ENCODE measurements at regions not wholly inside any gene's neighbourhood (a gene's known extent, or its start where the extent isn't known, plus 50 kb on each side); places are given as distances from the start of the nearest gene placed in this dataset.
"Not testable (repeated sequence)": the region's sequence is repeated elsewhere in the genome, so short reads cannot be mapped to it uniquely, and the experiment has no call there.

GRCh38 chr14:37889087-37889486, 293.7 kb downstream of the TTC6 start:
- TF ChIP-seq, protein P1, sequence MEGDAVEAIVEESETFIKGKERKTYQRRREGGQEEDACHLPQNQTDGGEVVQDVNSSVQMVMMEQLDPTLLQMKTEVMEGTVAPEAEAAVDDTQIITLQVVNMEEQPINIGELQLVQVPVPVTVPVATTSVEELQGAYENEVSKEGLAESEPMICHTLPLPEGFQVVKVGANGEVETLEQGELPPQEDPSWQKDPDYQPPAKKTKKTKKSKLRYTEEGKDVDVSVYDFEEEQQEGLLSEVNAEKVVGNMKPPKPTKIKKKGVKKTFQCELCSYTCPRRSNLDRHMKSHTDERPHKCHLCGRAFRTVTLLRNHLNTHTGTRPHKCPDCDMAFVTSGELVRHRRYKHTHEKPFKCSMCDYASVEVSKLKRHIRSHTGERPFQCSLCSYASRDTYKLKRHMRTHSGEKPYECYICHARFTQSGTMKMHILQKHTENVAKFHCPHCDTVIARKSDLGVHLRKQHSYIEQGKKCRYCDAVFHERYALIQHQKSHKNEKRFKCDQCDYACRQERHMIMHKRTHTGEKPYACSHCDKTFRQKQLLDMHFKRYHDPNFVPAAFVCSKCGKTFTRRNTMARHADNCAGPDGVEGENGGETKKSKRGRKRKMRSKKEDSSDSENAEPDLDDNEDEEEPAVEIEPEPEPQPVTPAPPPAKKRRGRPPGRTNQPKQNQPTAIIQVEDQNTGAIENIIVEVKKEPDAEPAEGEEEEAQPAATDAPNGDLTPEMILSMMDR (IDR thresholded peaks at IDR 0.05; ENCODE audit: unreplicated experiment): no peak
- no peaks in the 10 kb centered on the region for H3K4me1 Mint-ChIP-seq (ENCODE audit: insufficient read depth, unreplicated experiment)
- H3K27ac Mint-ChIP-seq (ENCODE audit: low read depth, unreplicated experiment): no peak overlapping the region
- no peak for DNase-seq (ENCODE audit: unreplicated experiment)
- no peaks in the 10 kb centered on the region for H3K36me3 Mint-ChIP-seq (ENCODE audit: insufficient read depth, unreplicated experiment)
- intact Hi-C loops (cut with micrococcal nuclease): no loop called here
- no peak overlapping the region for H3K4me3 Mint-ChIP-seq (ENCODE audit: unreplicated experiment)
- no TSS peak for BruUV-seq (replicated peaks)
- H3K9me3 Mint-ChIP-seq (ENCODE audit: unreplicated experiment): peaks cover 7% of the 10 kb centered on the region
- no peaks in the 10 kb centered on the region for H3K27me3 Mint-ChIP-seq (ENCODE audit: insufficient read depth, unreplicated experiment)
- POLR2A ChIA-PET: interaction anchor here (1.1 kb wide), 1 partner anchor 179 kb away, joined by 3 read pairs; no protein-coding TSS in a partner anchor
- CTCF ChIA-PET: interaction anchor here (0.5 to 2.7 kb wide), 20 partner anchors 9 to 1559 kb away, joined by 3 to 14 read pairs (median 4); no protein-coding TSS in a partner anchor

DNA sequence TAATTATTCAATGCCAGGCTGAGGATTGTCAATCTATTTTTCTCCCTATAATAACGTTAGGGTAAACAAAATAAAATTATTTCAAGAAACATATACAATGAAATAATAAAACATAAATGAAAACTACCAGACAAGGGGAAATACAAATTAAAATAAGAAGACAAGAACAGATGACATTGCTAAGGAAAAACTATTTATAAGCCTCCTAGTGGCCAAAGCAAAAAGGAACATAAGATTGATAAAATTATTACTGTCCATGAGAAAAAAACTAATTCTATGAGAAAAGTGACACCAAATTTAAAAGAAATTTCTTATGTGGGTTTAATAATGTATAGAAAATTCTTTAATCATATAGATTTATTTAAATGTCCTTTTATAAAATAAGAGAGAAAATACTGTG, 294.7 kb downstream of the TTC6 start:
- no peaks in the 10 kb centered on the region for H3K27me3 Mint-ChIP-seq (ENCODE audit: insufficient read depth, unreplicated experiment)
- POLR2A ChIA-PET: interaction anchor here (0.6 kb wide), 1 partner anchor 129 kb away, joined by 3 read pairs; no protein-coding TSS in a partner anchor
- H3K4me1 Mint-ChIP-seq (ENCODE audit: insufficient read depth, unreplicated experiment): no peaks in the 10 kb centered on the region
- TF ChIP-seq, protein P1 (IDR thresholded peaks at IDR 0.05; ENCODE audit: unreplicated experiment): no peak
- DNase-seq (ENCODE audit: unreplicated experiment): no peak
- no peaks in the 10 kb centered on the region for H3K36me3 Mint-ChIP-seq (ENCODE audit: insufficient read depth, unreplicated experiment)
- peaks cover 7% of the 10 kb centered on the region for H3K9me3 Mint-ChIP-seq (ENCODE audit: unreplicated experiment)
- no TSS peak for BruUV-seq (replicated peaks)
- H3K4me3 Mint-ChIP-seq (ENCODE audit: unreplicated experiment): no peak overlapping the region
- intact Hi-C loops (cut with micrococcal nuclease): no loop called here
- H3K27ac Mint-ChIP-seq (ENCODE audit: low read depth, unreplicated experiment): no peak overlapping the region
- CTCF ChIA-PET: interaction anchor here (0.6 to 2.7 kb wide), 8 partner anchors 9 to 1558 kb away, joined by 3 to 14 read pairs (median 3); no protein-coding TSS in a partner anchor

DNA sequence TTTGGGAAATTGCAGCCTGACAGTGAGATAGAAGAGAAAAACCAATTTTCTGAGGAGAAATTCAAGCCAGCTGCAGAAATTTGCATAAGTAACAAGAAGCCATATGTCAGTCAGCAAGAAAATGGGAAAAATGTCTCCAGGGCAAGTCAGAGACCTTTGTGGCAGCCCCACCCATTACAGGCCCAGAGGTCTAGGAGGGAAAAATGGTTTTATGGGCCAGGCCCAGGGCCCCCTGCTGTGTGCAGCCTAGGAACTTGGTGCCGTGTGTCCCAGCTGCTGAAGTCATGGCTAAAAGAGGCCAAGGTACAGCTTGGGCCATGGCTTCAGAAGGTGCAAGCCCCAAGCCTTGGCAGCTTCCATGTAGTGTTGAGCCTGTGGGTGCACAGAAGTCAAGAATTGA, 296.1 kb downstream of the TTC6 start:
- BruUV-seq (replicated peaks); DNase-seq (ENCODE audit: unreplicated experiment); POLR2A ChIA-PET; H3K36me3 Mint-ChIP-seq (ENCODE audit: insufficient read depth, unreplicated experiment); H3K4me1 Mint-ChIP-seq (ENCODE audit: insufficient read depth, unreplicated experiment); H3K27me3 Mint-ChIP-seq (ENCODE audit: insufficient read depth, unreplicated experiment); H3K4me3 Mint-ChIP-seq (ENCODE audit: unreplicated experiment); H3K27ac Mint-ChIP-seq (ENCODE audit: low read depth, unreplicated experiment); H3K9me3 Mint-ChIP-seq (ENCODE audit: unreplicated experiment); intact Hi-C loops (cut with micrococcal nuclease): not testable (repeated sequence)
- CTCF ChIA-PET: interaction anchor here (0.7 to 1.5 kb wide), 2 partner anchors 15 to 17 kb away, joined by 4 to 8 read pairs; no protein-coding TSS in a partner anchor

- no peak overlapping the region for H3K4me3 Mint-ChIP-seq (ENCODE audit: unreplicated experiment)
- TF ChIP-seq, protein P1 (IDR thresholded peaks at IDR 0.05; ENCODE audit: unreplicated experiment): no peak
- ChIA-PET POLR2A (no interaction called here), CTCF (interaction anchor here (2.0 kb wide), 1 partner anchor 10 kb away, joined by 9 read pairs; no protein-coding TSS in a partner anchor)
- intact Hi-C loops (cut with micrococcal nuclease): no loop called here
- H3K4me1 Mint-ChIP-seq (ENCODE audit: insufficient read depth, unreplicated experiment): no peaks in the 10 kb centered on the region
- DNase-seq (ENCODE audit: unreplicated experiment): no peak
- no peaks in the 10 kb centered on the region for H3K36me3 Mint-ChIP-seq (ENCODE audit: insufficient read depth, unreplicated experiment)
- H3K9me3 Mint-ChIP-seq (ENCODE audit: unreplicated experiment): peaks cover 7% of the 10 kb centered on the region
- H3K27ac Mint-ChIP-seq (ENCODE audit: low read depth, unreplicated experiment): no peak overlapping the region
- no TSS peak for BruUV-seq (replicated peaks)
- no peaks in the 10 kb centered on the region for H3K27me3 Mint-ChIP-seq (ENCODE audit: insufficient read depth, unreplicated experiment)
Measured at GRCh38 chr14:37894463-37894862, 299.0 kb downstream of the TTC6 start.
